Transverse colon (tissue), 4 donors: ENCODE measurements at regions not wholly inside any gene's neighbourhood (a gene's known extent, or its start where the extent isn't known, plus 50 kb on each side); places are given as distances from the start of the nearest gene placed in this dataset.
"Not testable (repeated sequence)": the region's sequence is repeated elsewhere in the genome, so short reads cannot be mapped to it uniquely, and the experiment has no call there.

Source experiments
- DNase-seq: peaks from one replicate; pipeline ENCODE4 v3.0.0-alpha.2; 2019
- H3K27ac ChIP-seq, 4 donors: fragments of 200-600 bp; sonication (generic); 2 replicates each; pipeline ENCODE4 v1.5.1; 2016 to 2018; ENCODE audit warnings: inconsistent platforms in 4 of 4
- H3K27me3 ChIP-seq: fragments of 200-600 bp; sonication (generic); 2 replicates; pipeline ENCODE4 v1.5.1; 2017; ENCODE audit warnings: inconsistent platforms
- H3K36me3 ChIP-seq, 4 donors: fragments of 200-600 bp; sonication (generic); 2 replicates each; pipeline ENCODE4 v1.5.1; 2017 to 2019; ENCODE audit warnings: inconsistent platforms in 4 of 4
- H3K4me1 ChIP-seq, 4 donors: fragments of 200-600 bp; sonication (generic); 2 replicates each; pipeline ENCODE4 v1.5.1; 2017 to 2020; ENCODE audit warnings: inconsistent platforms in 4 of 4
- H3K4me3 ChIP-seq, 4 donors: fragments of 200-600 bp; sonication (generic); 1 replicate in 1 of 4; 2 replicates in 3 of 4; pipeline versions ENCODE4 v1.5.1 to v1.6.1; 2017 to 2019; ENCODE audit warnings: inconsistent platforms in 4 of 4
- H3K9me3 ChIP-seq, 2 donors: fragments of 200-600 bp; sonication (generic); 2 replicates each; pipeline ENCODE4 v1.5.1; 2017 to 2019; ENCODE audit warnings: inconsistent platforms in 2 of 2
- EP300 ChIP-seq: sonication (generic); formaldehyde crosslinking; IDR thresholded peaks from one replicate; pipeline ENCODE4 v1.6.1; 2017; ENCODE audit warnings: antibody characterized with exemption, low read depth
- POLR2A ChIP-seq: fragments of 450-650 bp; IDR thresholded peaks from one replicate; pipeline ENCODE4 v1.6.1; 2016; ENCODE audit warnings: antibody characterized with exemption, mild to moderate bottlenecking, moderate library complexity
- POLR2AphosphoS5 ChIP-seq, 3 donors: sonication (generic); formaldehyde crosslinking; IDR thresholded peaks; one replicate each; pipeline ENCODE4 v1.6.1; 2016; ENCODE audit warnings: antibody characterized with exemption in 3 of 3
- WGBS, 2 donors: methylation state at CpG; one replicate each; pipeline ENCODE4 v1.1.5; 2018; ENCODE audit warnings: low coverage in 1 of 2; 5-methylcytosine and 5-hydroxymethylcytosine counted together
- in situ Hi-C, 4 donors: fragments of 200-750 bp; cut with MboI; loops; one replicate each; pipeline versions ENCODE4 v1.15.0 to v1.15.1; 2017; ENCODE audit warnings: low sequenced_read_pairs in 3 of 4, low pct_ligation_motif_present in 1 of 4, low pct_unique_long_range_greater_than_20kb in 1 of 4
- intact Hi-C: fragments of 100-400 bp; cut with DNase I; formaldehyde crosslinking; loops from one replicate; pipeline ENCODE4 v1.15.1; 2023; ENCODE audit warnings: low total_unique reads
- TF ChIP-seq, protein P1 (sequence below), 5 experiments: fragments of 200-600 bp in 3 of 5; fragments of 450-650 bp in 2 of 5; sonication (generic) in 3 of 5; IDR thresholded peaks; 1 replicate in 2 of 5; 2 replicates in 3 of 5; pipeline ENCODE4 v1.5.1; 2016 to 2017; ENCODE audit warnings: antibody characterized with exemption in 5 of 5, inconsistent platforms in 3 of 5, mild to moderate bottlenecking in 2 of 5, moderate library complexity in 1 of 5

DNA sequence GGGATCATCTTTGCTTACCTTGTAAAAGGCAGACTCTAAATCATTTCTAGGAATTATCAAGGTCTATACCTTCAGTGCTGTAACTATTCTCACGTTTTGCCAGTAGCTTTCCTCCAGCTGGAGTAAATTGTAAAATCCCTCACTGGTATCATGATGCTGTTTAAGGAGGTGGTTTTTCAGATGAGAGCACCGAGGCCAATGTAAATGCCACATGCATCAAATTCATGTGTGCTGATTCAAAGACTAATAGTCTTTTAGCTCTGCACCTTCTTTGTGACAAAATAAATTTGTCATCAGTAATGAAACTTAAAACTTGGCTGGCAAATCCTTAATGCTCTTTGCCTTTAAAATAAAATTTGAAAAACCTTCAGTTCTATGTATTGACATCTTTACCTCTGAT lies 503.8 kb downstream of the SETD4 start:
- DNase-seq, result no peak
- in situ Hi-C loops, result no loop called here

DNA sequence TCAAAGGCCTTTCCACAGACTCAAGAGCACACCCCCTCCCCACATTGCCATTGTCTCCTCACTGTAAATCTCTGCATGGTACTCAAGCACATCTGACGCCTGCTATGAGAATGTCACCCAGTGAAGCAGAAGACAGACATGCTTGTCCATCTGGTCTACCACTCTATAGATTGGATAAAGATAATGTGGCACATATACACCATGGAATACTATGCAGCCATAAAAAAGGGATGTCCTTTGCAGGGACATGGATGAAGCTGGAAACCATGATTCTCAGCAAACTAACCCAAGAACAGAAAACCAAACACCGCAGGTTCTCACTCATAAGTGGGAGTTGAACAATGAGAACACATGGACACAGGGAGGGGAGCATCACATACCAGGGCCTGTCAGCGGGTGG lies 503.4 kb upstream of the RUNX1 start:
- H3K4me3 ChIP-seq, DNase-seq, H3K27me3 ChIP-seq, H3K36me3 ChIP-seq, H3K27ac ChIP-seq, intact Hi-C loops, H3K9me3 ChIP-seq, in situ Hi-C loops, H3K4me1 ChIP-seq: not testable (repeated sequence)
- WGBS, 2 donors, result 91 to 100% methylated on average over 1 to 3 of the region's 3 CpGs

More for the DNA sequence above, 503.8 kb downstream of the SETD4 start:
- Histone ChIP-seq H3K27ac (no peak overlapping the region), H3K36me3 (no peaks in the 10 kb centered on the region), H3K4me3 (no peak overlapping the region), H3K4me1 (no peaks in the 10 kb centered on the region), H3K27me3 (no peaks in the 10 kb centered on the region), H3K9me3 (no peaks in the 10 kb centered on the region)
- 52 to 56% methylated on average over 2 of the region's 2 CpGs for WGBS, 2 donors
- no peak for TF ChIP-seq EP300
- intact Hi-C loops, result no loop called here

DNA sequence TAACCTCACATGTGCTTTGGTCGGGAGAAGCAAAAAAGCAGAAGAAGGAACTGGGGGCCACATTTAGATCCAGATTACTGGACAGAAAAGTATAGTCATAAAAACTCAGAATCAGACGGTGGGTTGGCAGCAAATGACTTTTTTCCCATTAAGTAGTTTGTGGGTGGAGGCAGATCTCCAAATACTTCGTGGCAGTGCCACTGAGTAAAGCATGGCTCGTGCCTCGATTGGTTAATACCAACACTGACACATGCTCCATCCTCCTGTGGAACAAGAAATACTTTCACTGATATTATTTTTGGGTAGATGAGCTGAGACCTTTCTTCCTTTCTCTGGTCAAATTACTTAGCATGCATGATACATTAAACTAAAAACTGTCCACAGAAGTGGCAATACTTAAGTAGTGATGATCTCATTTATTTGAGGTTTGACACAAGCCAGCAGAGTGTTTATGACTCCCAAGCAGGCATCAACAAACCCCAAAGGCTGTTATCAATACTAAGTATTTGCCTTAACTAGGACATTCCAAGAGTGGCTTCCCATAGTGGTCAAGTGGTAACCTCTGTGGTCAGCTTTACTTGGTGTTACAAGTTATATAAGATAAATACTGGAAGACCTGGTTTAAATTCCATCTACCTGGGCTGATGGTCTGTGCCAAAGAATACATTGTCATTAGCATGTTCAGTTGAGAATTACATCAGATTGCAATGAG lies 500.0 kb upstream of the RUNX1 start:
- TF ChIP-seq POLR2AphosphoS5 (IDR thresholded peaks at IDR 0.05) (no peak), POLR2A (no peak), EP300 (no peak)
- TF ChIP-seq, protein P1, sequence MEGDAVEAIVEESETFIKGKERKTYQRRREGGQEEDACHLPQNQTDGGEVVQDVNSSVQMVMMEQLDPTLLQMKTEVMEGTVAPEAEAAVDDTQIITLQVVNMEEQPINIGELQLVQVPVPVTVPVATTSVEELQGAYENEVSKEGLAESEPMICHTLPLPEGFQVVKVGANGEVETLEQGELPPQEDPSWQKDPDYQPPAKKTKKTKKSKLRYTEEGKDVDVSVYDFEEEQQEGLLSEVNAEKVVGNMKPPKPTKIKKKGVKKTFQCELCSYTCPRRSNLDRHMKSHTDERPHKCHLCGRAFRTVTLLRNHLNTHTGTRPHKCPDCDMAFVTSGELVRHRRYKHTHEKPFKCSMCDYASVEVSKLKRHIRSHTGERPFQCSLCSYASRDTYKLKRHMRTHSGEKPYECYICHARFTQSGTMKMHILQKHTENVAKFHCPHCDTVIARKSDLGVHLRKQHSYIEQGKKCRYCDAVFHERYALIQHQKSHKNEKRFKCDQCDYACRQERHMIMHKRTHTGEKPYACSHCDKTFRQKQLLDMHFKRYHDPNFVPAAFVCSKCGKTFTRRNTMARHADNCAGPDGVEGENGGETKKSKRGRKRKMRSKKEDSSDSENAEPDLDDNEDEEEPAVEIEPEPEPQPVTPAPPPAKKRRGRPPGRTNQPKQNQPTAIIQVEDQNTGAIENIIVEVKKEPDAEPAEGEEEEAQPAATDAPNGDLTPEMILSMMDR (IDR thresholded peaks at IDR 0.05), result no peak
- no peaks in the 10 kb centered on the region for H3K36me3 ChIP-seq
- no peak overlapping the region for H3K4me3 ChIP-seq
- H3K27me3 ChIP-seq, result no peaks in the 10 kb centered on the region
- 78 to 81% methylated on average over 2 to 5 of the region's 5 CpGs for WGBS, 2 donors
- no peaks in the 10 kb centered on the region for H3K9me3 ChIP-seq
- intact Hi-C loops, result no loop called here
- no peak for DNase-seq
- in situ Hi-C loops, result no loop called here
- no peak overlapping the region for H3K27ac ChIP-seq
- no peaks in the 10 kb centered on the region for H3K4me1 ChIP-seq

DNA sequence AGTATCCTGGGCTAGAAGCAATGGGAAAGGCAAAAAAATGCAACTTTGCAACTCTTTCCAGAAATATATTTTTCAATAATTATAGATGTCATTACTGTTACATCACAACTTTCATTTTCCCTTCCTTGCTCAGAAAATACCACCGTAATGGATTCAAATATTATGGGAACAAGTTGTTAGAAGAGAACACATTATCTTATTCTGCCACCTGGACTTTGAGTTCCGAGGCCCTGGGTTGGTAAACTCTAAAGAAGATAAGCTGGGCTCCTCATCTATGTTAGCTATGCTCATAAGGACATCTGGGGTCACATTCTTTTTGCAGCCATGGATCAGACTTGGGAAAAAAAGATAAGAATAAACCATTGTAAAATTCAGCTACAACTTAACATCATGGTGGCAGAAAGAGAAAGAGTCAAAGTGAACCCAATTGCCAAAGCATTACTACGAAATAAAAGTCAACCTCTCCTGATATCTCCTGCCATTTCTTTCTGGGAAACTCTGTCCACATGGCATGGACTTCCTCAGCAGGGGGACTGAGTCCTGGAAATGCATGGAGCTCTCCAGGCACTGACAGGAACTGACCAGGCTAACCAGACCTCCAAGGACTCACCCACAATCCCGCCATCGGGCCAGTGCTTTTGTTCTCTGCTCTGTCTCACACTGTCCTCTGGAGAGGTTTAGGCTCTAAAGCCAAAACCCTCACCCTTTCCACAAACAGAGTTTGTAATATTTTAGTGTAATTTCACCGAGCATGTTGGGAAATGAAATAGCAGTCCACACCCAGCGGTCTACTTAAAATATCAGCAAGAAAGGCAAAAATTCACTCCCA lies 499.1 kb upstream of the RUNX1 start:
- intact Hi-C loops (no loop called here), in situ Hi-C loops (no loop called here)
- Histone ChIP-seq H3K27ac (no peak overlapping the region), H3K36me3 (no peaks in the 10 kb centered on the region), H3K4me3 (no peak overlapping the region), H3K27me3 (no peaks in the 10 kb centered on the region), H3K9me3 (no peaks in the 10 kb centered on the region), H3K4me1 (no peaks in the 10 kb centered on the region)
- TF ChIP-seq POLR2AphosphoS5 (IDR thresholded peaks at IDR 0.05) (no peak), POLR2A (no peak), EP300 (no peak)
- TF ChIP-seq, protein P1 (IDR thresholded peaks at IDR 0.05), result no peak
- DNase-seq, result no peak
- WGBS, 2 donors, result 52 to 82% methylated on average over 5 to 7 of the region's 7 CpGs

DNA sequence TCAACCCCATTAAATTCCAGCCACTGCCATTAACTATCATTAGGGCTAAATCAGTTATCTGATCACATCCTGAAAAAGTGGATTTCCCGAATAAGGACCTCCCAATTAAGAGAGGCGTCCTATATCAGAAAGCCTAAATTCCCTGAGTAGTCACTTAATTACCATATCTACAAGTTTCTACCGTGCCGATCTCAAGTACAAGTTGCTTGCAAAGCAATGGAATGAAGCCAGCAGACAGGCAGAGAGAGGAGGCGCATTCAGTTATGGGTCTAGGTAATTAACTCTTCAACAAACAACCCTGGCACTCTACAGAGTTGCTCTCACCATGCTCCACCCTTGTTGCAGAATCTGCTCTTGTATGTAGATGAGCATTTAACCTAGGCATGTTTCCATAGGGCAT lies 494.6 kb upstream of the RUNX1 start:
- Histone ChIP-seq H3K27me3 (no peaks in the 10 kb centered on the region), H3K36me3 (no peaks in the 10 kb centered on the region), H3K4me3 (no peak overlapping the region), H3K4me1 (no peaks in the 10 kb centered on the region), H3K9me3 (no peaks in the 10 kb centered on the region), H3K27ac (no peak overlapping the region)
- 60 to 61% methylated on average over 4 to 5 of the region's 5 CpGs for WGBS, 2 donors
- in situ Hi-C loops, result no loop called here
- TF ChIP-seq, protein P1 (IDR thresholded peaks at IDR 0.05), result no peak
- TF ChIP-seq POLR2A, result no peak
- no peak for TF ChIP-seq POLR2AphosphoS5 (IDR thresholded peaks at IDR 0.05)
- TF ChIP-seq EP300, result no peak
- DNase-seq, result no peak
- intact Hi-C loops, result no loop called here
